ENCODE measurements at regions not wholly inside any gene's neighbourhood (a gene's known extent, or its start where the extent isn't known, plus 50 kb on each side); places are given as distances from the start of the nearest gene placed in this dataset.

DNA sequence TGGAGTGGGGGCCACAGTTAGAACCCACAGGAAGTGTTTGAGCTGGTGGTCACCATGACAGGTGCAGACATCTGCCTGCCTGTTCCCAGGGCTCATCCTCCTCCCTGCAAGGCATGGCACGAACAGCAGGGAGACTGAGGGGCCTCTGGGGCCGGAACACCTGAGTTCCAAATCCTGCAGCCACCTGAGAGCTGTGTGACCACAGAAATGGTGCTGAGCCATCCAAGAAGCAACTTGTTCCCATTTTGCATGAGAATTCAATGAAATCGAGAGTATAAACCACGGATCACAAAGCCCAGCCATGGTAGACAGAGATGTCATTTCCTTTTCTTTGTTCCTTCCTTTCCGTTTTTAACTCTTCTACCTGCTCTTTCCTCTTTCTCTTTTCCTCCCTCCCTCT is 268.6 kb downstream of the FOXA2 start:
- Histone ChIP-seq H4K91ac (ENCODE audit: insufficient read length, low read depth, low read length) (no peak overlapping the region), H2BK20ac (ENCODE audit: low read depth, low read length, poor library complexity, severe bottlenecking) (no peak overlapping the region), H3K4ac (ENCODE audit: low read depth, low read length) (no peak overlapping the region), H2AFZ (ENCODE audit: low read length) (no peak overlapping the region), H4K5ac (ENCODE audit: insufficient read length, low read depth, low read length) (no peak overlapping the region), H3K9me3 (ENCODE audit: control insufficient read depth, low read depth, low read length) (no peaks in the 10 kb centered on the region), H4K20me1 (ENCODE audit: control insufficient read depth, insufficient read depth, insufficient read length) (no peaks in the 10 kb centered on the region), H3K14ac (ENCODE audit: insufficient read depth, low read length) (no peak overlapping the region), H3K23me2 (ENCODE audit: insufficient read length, low read depth, low read length, poor library complexity, severe bottlenecking) (no peaks in the 10 kb centered on the region), H3K4me2 (ENCODE audit: insufficient read depth, insufficient read length, low read length) (no peak overlapping the region), H3K18ac (ENCODE audit: insufficient read length, low read depth, low read length) (no peak overlapping the region), H3K56ac (ENCODE audit: insufficient read length, low read depth, low read length) (no peak overlapping the region), H2BK12ac (ENCODE audit: insufficient read length, low read depth, low read length) (no peak overlapping the region), H3K27me3 (ENCODE audit: insufficient read depth, low read length) (no peaks in the 10 kb centered on the region; the same call in 1 of the 2 replicates), H2AK5ac (ENCODE audit: insufficient read length, low read length) (no peak overlapping the region), H3T11ph (ENCODE audit: low read length) (no peak overlapping the region), H2BK5ac (ENCODE audit: insufficient read length, low read length) (no peak overlapping the region), H3K23ac (ENCODE audit: insufficient read length, low read depth, low read length) (no peak overlapping the region), H4K8ac (replicated peaks; ENCODE audit: insufficient read length, low read depth, low read length) (no peak overlapping the region), H3K27ac (ENCODE audit: insufficient read length, low read depth, low read length) (no peak overlapping the region), H3K4me1 (ENCODE audit: insufficient read depth, low read length) (no peaks in the 10 kb centered on the region), H3K9ac (ENCODE audit: extremely low read depth, insufficient read length, low read length) (no peak overlapping the region), H3K79me2 (ENCODE audit: insufficient read depth, low read length) (no peaks in the 10 kb centered on the region), H3K79me1 (ENCODE audit: insufficient read depth, low read depth, low read length, poor library complexity, severe bottlenecking) (no peaks in the 10 kb centered on the region), H2BK120ac (ENCODE audit: low read depth, low read length, poor library complexity, severe bottlenecking) (no peak overlapping the region), H2BK15ac (ENCODE audit: low read depth, low read length) (no peak overlapping the region)
- Mint-ChIP-seq H3K27ac (no peak overlapping the region), H3K36me3 (ENCODE audit: insufficient read depth in 1 of 3, low read depth in 3 of 3) (no peaks in the 10 kb centered on the region), H3K9me3 (no peaks in the 10 kb centered on the region), H3K27me3 (ENCODE audit: low read depth) (peaks cover 13% of the 10 kb centered on the region), H3K4me1 (peaks cover 6 to 9% of the 10 kb centered on the region in 2 experiments), H3K4me3 (no peak overlapping the region)
- no CpG with 5 or more reads among the region's 5 CpGs for WGBS (ENCODE audit: extremely low coverage, insufficient read length, low lambda C conversion rate)
- TF ChIP-seq, protein P1, sequence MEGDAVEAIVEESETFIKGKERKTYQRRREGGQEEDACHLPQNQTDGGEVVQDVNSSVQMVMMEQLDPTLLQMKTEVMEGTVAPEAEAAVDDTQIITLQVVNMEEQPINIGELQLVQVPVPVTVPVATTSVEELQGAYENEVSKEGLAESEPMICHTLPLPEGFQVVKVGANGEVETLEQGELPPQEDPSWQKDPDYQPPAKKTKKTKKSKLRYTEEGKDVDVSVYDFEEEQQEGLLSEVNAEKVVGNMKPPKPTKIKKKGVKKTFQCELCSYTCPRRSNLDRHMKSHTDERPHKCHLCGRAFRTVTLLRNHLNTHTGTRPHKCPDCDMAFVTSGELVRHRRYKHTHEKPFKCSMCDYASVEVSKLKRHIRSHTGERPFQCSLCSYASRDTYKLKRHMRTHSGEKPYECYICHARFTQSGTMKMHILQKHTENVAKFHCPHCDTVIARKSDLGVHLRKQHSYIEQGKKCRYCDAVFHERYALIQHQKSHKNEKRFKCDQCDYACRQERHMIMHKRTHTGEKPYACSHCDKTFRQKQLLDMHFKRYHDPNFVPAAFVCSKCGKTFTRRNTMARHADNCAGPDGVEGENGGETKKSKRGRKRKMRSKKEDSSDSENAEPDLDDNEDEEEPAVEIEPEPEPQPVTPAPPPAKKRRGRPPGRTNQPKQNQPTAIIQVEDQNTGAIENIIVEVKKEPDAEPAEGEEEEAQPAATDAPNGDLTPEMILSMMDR (conservative IDR thresholded peaks at IDR 0.05): no peak
- DNase-seq: no peak

All from H9 (cell line).